Stimulated activated CD8-positive, alpha-beta memory T cell treated with anti-CD3 and anti-CD28 coated beads, Interleukin-7, amount 100 ng/mL, for 1 hour (primary cell): ENCODE measurements at regions not wholly inside any gene's neighbourhood (a gene's known extent, or its start where the extent isn't known, plus 50 kb on each side); places are given as distances from the start of the nearest gene placed in this dataset.
"Not testable (repeated sequence)": the region's sequence is repeated elsewhere in the genome, so short reads cannot be mapped to it uniquely, and the experiment has no call there.

ENCODE experiments used
- DNase-seq, 2 donors: peaks; one replicate each; pipeline ENCODE4 v3.0.0-alpha.2; 2020; ENCODE audit warnings: low read depth in 2 of 2

DNA sequence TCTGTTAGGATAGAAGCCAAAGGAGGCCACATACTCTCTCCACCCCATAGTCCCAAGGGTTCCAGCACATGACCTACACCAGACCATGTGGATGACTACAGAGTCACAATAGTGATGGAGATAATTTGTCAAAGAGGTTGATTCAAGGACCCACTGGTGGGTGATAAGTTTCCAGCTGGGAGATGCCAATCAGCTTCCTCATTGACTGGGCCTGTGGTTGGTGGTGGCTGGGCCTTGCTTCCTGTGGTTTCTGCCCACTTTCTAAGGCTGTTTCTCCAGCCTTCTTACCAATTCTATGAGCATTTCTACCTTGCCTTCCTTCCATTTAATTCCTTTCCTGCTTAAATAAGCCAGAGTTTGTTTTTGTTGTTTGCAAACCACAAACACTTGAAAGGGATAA lies 95.5 kb upstream of the CPEB2 start:
- DNase-seq: no peak

- no peak for DNase-seq
Measured at GRCh38 chr4:14908635-14909034, 93.6 kb upstream of the CPEB2 start.

- no peak for DNase-seq
Measured at GRCh38 chr4:14910411-14910810, 91.9 kb upstream of the CPEB2 start.

GRCh38 chr4:14912426-14912825 lies 89.9 kb upstream of the CPEB2 start:
- no peak for DNase-seq

GRCh38 chr4:14915018-14915417 lies 87.3 kb upstream of the CPEB2 start:
- no peak for DNase-seq

DNA sequence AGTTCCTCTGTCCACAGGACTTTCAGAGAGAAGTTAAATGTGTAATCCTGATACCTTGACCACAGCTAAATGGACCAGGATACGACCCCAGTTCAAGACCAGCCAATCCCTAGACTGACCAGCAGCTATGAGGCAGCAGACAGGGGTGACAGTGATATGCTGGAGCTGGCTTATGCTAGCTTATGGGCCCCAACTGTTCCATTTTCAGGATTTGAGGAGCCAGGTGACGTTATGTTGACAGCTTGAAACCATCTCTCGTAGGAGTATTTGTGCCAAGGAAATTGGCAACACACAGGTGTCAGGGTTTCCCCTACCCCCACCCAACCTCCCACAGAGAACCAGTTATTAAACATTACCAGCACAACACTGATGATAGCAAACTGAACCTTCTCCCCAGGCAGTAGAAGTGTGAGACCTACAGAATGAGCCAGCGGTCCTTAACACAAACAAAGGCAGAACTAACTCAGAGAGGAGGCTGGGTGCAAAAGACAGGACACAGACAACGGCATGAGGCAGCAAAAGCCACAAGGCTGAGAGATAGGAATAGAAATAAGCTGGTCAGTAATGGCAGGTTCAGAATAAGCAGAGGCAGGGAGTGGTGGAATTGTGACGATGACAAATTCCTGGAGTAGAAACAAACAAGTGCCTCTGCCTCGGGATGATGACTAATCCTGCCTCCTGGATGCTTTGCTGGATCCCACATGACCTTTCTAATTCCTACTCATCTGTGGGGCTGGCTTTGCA lies 85.6 kb upstream of the CPEB2 start:
- DNase-seq: no peak

DNA sequence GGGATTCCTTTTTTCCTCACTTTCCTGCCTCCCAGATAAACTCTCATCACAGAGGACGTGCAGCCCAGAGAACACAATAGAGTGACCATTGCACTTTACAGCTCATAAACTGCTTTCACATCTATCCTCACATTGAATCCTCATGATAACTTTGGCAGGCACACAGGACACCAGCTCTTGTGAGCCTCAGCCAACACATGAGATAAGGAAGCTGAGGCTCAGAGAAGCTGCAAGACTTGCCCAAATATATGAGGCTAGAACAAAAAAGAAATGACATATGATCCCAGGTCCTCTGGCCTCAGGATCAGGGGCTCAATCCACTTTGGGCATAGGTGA lies 85.0 kb upstream of the CPEB2 start:
- DNase-seq: no peak

DNA sequence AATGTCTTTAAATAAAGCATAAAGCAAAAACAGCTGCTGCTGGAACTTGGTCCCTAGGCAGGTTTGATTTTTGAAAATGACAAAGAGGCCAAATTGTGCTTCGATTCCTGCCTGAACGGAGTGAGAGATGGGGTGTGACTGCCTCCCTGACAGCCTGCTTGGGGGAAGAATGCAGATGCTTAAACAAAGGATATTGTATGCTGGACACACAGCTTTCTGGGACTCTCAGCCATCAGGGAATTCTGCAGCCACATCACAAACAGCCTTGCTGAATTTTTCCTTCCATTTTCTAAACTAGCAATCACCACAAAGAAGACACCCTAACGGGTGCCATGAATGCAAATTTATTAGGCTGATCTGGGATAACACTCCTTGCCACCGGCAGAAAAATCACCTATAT lies 83.9 kb upstream of the CPEB2 start:
- DNase-seq: no peak

- no peak for DNase-seq
Measured at GRCh38 chr4:14919785-14920184, 82.5 kb upstream of the CPEB2 start.

GRCh38 chr4:14920237-14920636 lies 82.0 kb upstream of the CPEB2 start:
- no peak for DNase-seq

DNA sequence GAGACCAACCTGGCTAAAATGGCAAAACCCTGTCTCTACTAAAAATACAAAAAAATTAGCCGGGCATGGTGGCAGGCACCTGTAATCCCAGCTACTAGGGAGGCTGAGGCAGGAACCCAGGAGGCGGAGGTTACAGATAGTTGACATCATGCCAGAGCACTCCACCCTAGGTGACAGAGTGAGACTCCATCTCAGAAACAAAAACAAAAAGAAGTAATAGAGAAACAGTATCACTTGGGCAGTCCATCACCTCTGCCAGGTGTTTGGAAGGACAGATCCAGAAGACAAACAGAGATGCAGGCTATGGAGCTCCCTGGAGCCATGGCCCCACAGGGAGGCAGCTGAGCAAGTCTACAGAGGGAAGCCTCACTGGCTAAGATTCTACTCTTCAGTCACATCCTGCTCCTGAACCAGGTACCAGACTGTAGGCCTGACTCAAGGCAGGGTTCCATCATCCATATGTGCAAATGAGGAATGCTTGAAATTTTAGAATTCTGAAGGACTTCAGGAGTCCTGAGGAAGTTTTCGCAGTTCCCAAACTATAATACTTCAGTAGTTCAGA lies 81.4 kb upstream of the CPEB2 start:
- DNase-seq: no peak

DNA sequence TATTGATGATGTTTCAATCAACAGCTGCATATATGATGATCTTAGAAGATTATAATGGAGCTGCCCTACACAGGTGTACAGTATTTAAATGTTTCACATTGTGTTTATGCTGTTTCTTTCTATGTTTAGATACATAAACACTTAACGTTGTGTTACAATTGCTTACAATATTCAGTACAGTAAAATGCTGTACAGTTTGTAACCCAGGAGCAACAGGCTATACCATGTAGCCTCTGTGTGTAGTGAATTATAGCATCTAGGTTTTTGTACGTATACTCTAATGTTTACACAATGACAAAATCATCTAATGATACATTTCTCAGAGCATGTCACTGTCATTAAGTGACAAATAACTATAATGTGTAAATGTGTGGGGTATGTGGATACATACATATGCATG lies 80.5 kb upstream of the CPEB2 start:
- not testable (repeated sequence) for DNase-seq

DNA sequence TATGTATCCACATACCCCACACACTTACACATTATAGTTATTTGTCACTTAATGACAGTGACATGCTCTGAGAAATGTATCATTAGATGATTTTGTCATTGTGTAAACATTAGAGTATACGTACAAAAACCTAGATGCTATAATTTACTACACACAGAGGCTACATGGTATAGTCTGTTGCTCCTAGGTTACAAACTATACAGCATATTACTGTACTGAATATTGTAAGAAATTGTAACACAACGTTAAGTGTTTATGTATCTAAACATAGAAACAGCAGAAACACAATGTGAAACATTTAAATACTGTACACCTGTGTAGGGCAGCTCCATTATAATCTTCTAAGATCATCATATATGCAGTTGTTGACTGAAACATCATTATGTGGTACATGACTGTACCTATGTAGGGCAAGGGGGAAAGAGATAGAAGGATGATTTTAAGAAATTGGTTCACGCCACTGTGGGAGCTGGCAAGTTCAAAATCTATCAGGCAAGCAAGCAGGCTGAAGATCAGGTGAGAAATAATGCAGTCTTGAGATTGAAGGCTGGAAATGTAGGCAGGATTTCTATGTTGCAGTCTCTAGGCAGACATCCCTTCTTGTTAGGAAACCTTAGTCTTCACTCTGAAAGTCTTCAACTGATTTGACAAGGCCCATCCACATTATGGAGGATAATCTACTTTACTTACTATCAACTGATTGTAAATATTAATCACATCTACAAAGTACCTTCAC lies 78.0 kb upstream of the CPEB2 start:
- DNase-seq: no peak

DNA sequence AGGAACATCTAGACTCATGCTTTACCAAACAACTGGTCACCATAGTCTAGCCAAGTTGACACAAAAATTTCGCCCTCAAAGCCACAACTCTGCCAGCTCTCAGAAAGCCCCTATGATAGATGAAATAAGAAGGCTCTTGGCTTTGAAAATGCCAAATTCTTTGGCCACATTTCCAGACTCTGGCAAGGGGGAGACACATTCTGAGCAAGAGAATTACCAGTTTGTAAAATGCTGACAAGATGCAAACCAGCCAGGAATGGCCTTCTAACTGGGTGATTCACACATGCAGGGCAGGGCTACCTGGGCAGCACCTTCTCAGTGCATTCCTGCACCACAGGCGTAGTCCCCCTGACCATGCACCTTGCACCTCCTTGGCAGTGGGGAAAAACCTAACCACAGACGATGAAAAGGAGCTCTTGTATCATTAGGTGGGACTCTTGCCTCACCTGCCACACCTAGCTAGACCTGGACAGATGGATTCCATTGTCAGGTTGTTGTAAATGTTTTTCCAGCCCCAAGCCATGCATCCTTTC lies 77.4 kb upstream of the CPEB2 start:
- DNase-seq: no peak

DNA sequence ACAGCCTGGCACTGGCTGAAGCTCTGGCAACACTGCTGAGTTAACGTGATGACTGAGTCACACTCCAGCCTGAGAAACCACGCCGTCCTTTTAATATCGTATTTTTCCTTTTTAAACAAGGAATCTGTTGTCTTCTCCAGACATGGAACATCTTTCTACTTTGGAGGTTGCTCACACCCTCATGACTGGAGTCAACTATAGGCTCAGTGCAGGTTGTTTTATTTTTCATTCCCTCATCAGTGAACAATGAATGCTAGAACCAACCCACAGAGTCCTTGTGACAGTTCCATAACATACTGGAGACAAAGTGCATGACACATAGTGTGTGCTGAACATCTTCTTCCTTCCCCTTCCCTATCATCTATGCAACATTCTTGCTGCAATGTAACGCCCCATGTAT lies 76.8 kb upstream of the CPEB2 start:
- no peak for DNase-seq

DNA sequence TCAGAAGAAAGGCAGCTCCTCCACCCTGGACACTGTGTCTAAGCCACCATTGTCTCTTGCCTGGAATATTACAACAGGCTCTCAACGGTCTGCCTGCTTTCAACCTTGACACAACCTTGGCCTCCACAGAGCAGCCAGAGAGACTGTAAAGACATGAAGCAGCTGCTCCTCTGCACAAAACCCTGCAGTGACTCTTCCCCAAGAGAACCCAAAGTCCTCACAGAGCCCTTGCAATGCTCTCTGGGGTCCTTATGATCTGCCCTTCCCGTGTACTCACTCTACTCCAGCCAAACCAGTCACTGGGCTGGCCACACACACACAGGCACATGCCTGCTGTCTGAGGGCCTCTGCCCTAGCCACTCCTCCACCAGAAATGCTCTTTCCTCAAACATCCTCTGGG lies 75.9 kb upstream of the CPEB2 start:
- no peak for DNase-seq

DNA sequence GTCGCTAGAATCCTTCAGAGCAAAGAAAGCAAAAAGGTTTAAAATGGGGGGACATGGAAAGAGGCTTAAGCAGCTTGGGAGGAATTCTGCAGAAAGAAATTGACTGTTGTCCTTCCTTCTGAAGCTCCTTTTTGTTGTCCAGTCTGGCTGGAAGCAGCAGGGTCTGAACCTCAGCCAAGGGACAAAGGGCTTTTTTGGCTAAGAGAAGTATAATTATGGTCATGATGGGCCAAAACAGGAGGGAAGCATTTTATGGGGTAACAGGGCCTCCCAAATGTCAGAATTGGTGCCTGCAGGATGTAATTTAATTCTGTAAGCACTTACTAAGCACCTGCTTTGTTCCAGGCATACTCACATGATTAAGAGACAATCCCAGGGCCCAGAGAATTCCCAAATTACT lies 74.2 kb upstream of the CPEB2 start:
- no peak for DNase-seq

DNA sequence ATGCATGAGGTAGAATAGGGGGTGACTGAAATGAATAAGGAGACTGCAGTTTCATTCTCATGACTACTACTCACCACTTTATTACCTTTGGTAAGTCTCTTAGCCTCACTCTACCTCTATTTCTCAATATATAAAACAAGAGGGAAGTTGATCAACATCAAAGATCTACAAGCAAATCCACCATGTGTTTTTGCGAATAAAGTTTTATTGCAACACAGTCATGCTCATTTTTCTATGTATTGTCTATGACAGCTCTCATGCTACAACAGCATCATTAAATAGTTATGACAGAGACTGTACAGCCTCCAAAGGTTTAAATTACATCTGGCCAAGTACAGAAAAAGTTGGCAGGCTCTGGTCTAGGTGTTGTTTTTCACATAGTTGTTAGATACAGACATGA lies 72.6 kb upstream of the CPEB2 start:
- DNase-seq: no peak

- DNase-seq: no peak
Measured at GRCh38 chr4:14934704-14935390, 67.4 kb upstream of the CPEB2 start.

GRCh38 chr4:14943749-14944148 lies 58.5 kb upstream of the CPEB2 start:
- DNase-seq: no peak

- DNase-seq: no peak
Measured at GRCh38 chr4:14952352-14952751, 49.9 kb upstream of the CPEB2 start.
